Stimulated activated CD4-positive, alpha-beta T cell treated with anti-CD3 and anti-CD28 coated beads, TNF-alpha, amount 100 ng/mL, for 1 hour (primary cell): ENCODE measurements at regions not wholly inside any gene's neighbourhood (a gene's known extent, or its start where the extent isn't known, plus 50 kb on each side); places are given as distances from the start of the nearest gene placed in this dataset.

Experiments used
- DNase-seq, 3 donors: peaks; one replicate each; pipeline ENCODE4 v3.0.0-alpha.2; 2020; ENCODE audit warnings: low read depth in 3 of 3, low spot score in 1 of 3

GRCh38 chr9:8188723-8189407 lies 389.3 kb upstream of the DMAC1 start:
- DNase-seq, result no peak

GRCh38 chr9:8186560-8186959 lies 387.0 kb upstream of the DMAC1 start:
- no peak for DNase-seq

- DNase-seq, result no peak
These were observed 384.0 kb upstream of the DMAC1 start for GRCh38 chr9:8183618-8184017.

- DNase-seq, result no peak
These were observed 379.9 kb upstream of the DMAC1 start for GRCh38 chr9:8179381-8180053.

- DNase-seq, result no peak
These were observed 372.4 kb upstream of the DMAC1 start for GRCh38 chr9:8172000-8172399.

- DNase-seq, result no peak
These were observed 369.4 kb upstream of the DMAC1 start for GRCh38 chr9:8168916-8169438.

- DNase-seq, result no peak
These were observed 361.2 kb upstream of the DMAC1 start for GRCh38 chr9:8160787-8161186.

GRCh38 chr9:8158574-8158973 lies 359.0 kb upstream of the DMAC1 start:
- no peak for DNase-seq

- no peak for DNase-seq
These were observed 358.2 kb upstream of the DMAC1 start for GRCh38 chr9:8157683-8158324.

- DNase-seq, result no peak
These were observed 356.8 kb upstream of the DMAC1 start for GRCh38 chr9:8156346-8156745.

- DNase-seq, result no peak
These were observed 356.1 kb upstream of the DMAC1 start for GRCh38 chr9:8155706-8156105.

- no peak for DNase-seq
These were observed 344.1 kb upstream of the DMAC1 start for GRCh38 chr9:8143677-8144076.

GRCh38 chr9:8140557-8140956 lies 341.0 kb upstream of the DMAC1 start:
- no peak for DNase-seq

- no peak for DNase-seq
These were observed 340.2 kb upstream of the DMAC1 start for GRCh38 chr9:8139756-8140155.

GRCh38 chr9:8136477-8136876 lies 336.9 kb upstream of the DMAC1 start:
- DNase-seq, result no peak

- no peak for DNase-seq
These were observed 335.1 kb upstream of the DMAC1 start for GRCh38 chr9:8134635-8135034.

- DNase-seq, result no peak
These were observed 334.0 kb upstream of the DMAC1 start for GRCh38 chr9:8133606-8134005.

GRCh38 chr9:8115570-8115969 lies 316.0 kb upstream of the DMAC1 start:
- no peak for DNase-seq

- no peak for DNase-seq
These were observed 315.2 kb upstream of the DMAC1 start for GRCh38 chr9:8114826-8115225.

GRCh38 chr9:8106362-8106761 lies 306.8 kb upstream of the DMAC1 start:
- DNase-seq, result no peak

- DNase-seq, result no peak
These were observed 302.0 kb upstream of the DMAC1 start for GRCh38 chr9:8101607-8102006.

- no peak for DNase-seq
These were observed 296.5 kb upstream of the DMAC1 start for GRCh38 chr9:8096091-8096490.
